HG03064 (cell line): ENCODE measurements at regions not wholly inside any gene's neighbourhood (a gene's known extent, or its start where the extent isn't known, plus 50 kb on each side); places are given as distances from the start of the nearest gene placed in this dataset.
"Not testable (repeated sequence)": the region's sequence is repeated elsewhere in the genome, so short reads cannot be mapped to it uniquely, and the experiment has no call there.

Experiments used
- ATAC-seq: cut with Tn5 transposase; IDR thresholded peaks from one replicate; pipeline ENCODE4 v1.9.1; 2021; ENCODE audit warnings: low read depth; ENCODE audit not compliant: unreplicated experiment

DNA sequence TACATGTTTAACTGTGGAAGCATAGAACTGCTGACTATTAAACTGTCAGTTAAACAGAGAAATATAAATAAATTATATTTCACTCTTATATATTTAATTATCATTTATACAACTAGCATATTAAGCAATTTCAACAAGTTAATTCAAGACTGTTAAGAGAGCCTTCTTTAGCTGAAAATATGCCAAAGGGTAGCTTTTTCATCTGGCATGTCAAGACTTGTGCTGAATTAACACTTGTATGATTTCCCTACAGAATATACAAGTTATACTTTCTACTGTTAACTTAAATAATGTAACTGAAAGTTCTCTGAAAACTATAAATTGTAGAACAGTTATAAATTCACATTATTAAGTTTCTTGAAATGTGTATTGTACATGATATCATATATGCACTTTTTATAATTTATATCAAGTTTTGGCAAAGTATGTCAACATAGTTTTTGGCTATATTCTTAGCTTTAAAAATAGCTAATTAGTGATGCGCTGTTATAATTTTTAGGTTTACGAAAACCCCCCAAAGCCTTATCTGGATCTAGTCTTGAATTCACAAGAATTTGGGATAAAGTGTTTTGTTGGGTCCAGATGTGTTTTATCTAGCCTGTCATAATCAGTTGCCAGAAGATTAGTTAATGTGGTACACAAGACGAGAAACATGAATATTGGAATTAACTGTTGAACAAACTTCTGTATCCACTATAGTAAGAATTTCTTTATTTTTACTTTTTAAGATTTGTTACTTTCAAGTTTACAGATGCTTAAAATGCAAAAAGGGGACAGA is 231.1 kb upstream of the FOXP2 start:
- no peak for ATAC-seq

DNA sequence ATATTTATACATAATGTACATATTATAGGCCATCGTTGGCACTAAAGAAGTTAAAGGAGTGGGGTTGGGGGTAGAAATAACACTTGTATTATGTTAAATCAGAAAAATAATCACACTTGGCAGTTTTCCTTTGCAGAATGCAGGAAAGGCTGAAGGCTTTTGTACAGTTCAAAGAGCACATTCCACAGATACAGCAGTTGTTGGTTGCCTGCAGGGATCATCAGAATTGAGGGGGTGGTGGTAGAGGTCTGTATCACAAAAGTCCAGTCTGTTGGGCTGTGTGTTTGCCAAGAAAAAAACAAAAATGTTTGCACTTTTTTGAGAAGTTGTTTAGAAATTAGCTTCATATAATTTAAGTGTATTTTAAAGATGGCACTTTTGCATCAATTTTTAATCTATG is 231.8 kb upstream of the FOXP2 start:
- ATAC-seq = no peak

DNA sequence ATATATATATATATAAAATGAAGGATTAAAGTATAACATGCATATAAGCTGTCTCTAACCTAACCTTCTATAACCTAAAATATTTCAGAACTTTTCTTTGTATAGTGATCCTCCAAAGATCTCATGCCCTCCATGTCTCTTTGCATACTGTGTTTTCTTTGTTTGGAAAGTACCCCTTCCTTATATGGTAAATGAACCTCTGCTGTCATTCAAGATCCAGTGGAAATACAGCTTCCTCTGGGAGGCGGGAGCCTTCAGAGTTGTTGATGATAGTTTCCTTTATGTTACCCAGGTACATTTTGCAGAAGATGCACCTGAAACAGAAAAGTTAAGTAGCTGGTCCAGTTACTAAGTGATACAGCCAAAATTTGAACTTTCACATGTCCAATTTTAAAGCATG is 233.3 kb upstream of the FOXP2 start:
- ATAC-seq = no peak

DNA sequence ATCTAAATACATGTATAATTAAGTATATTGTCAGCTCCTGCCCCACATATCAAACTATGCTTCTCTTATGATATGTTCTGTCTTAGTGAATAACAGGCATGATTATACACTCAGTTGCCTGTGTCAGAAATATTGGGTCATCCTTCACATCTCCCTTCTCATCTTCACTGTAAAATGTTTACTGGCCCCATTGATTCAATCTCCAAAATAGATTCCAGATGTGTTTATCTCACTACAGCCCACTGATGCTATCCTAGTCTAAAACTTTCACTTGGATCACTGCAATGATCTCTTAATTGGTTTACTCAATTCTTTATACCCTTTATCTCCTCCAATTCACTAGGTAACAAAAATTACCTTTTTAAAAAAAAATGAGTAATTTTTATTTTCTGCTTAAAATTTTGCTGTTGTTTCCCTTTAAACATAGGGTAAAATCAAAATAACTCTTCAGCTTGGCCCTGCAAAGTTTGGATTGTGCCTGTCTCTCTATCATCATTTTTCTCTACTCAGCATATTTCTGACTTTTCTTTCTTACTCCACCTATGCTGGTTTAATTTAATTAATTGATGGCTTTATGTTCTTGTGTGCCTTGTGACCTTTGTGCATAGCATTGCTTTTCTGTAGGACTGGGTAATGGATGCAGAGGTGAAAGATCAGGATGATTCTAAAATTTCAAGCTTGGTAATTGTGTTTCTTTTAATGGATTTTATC is 233.9 kb upstream of the FOXP2 start:
- ATAC-seq = no peak

GRCh38 chr7:114175125-114175524 is 239.5 kb upstream of the FOXP2 start:
- no peak for ATAC-seq

DNA sequence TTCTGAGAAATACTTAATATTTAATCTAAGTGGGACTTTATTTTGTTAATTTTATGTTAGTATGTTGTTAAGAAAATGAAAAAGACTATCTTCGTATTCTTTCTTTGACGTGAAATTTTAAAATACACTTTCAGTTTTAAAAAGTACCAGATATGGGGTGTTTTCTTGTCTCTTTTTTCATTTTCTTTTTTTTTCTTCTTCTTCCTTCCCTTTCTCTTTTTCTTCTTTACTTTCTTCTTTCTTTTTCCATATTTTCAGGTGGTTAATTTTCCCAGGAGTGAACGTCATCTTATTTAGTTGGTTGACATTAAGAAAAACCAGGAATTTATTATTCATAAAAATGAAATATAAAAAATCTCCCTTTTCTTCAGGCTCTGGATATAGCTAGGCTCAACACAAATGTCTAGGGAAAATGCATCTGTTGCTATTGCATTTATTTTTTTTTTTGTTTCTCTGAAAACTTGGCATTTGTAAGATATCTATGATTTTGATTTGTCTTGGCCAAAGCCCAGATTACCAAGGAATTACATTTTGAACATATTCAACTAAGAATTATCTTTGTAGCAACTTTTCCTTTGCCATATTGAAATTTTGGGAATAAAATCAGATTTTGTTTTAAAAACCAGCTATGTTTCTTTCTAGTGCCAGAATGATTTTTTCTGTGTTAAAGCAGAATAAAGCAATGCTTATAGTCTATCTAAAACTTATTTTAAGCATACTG is 241.3 kb upstream of the FOXP2 start:
- no peak for ATAC-seq

DNA sequence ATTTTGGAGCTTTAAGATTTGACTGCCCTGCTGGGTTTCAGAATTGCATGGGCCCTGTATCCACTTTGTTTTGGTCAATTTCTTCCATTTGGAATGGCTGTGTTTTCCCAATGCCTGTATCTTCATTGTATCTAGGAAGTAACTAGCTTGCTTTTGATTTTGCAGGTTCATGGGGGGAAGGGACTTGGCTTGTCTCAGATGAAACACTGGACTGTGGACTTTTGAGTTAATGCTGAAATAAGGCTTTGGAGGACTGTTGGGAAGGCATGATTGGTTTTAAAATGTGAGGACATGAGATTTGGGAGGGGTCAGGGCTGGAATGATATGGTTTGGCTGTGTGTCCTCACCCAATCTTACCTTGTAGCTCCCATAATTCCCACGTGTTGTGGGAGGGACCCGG is 245.2 kb upstream of the FOXP2 start:
- not testable (repeated sequence) for ATAC-seq

DNA sequence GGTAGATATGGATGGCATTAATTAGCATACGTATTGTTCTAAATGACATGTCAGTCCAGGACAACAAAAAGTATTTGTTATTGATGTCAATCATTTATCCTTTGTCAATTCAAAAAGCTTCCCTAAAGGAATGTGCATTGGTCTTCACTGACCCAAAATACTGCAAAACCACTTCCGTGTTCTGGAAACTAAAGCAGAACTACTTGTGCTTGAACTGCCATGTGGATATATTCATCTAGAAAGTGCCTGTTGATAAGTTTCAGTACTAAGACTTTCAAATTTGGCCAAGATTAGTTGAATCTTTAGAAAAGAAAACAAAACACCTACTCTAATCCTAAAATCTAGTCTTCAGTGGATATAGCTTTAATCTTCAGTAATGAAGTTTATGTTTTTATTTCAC is 242.1 kb upstream of the PPP1R3A start:
- ATAC-seq = no peak

- no peak for ATAC-seq
Measured at GRCh38 chr7:114158854-114159253, 240.0 kb upstream of the PPP1R3A start.

DNA sequence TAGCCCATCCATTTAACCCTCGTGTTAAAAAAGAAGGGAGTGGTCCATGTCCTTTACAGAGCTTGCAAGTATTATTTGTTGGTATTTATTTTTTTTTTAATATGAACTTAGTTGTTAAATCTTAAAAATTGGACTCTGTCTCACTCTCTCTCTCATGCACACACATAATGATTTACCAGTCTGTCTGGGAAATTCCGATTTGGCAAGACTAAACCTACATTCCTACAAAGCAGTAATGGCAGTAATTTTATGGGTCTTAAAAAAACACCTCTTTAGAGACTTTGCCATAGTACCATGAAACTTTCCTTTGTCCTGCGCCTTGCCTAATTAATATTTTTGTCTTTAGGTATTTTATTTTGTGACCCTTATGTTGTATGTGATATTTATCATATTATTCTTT is 239.5 kb upstream of the PPP1R3A start:
- ATAC-seq = no peak

GRCh38 chr7:114156178-114156577 is 237.4 kb upstream of the PPP1R3A start:
- no peak for ATAC-seq

- no peak for ATAC-seq
Measured at GRCh38 chr7:114155116-114156110, 236.6 kb upstream of the PPP1R3A start.

GRCh38 chr7:114153700-114154099 is 234.9 kb upstream of the PPP1R3A start:
- no peak for ATAC-seq

GRCh38 chr7:114152314-114152938 is 233.6 kb upstream of the PPP1R3A start:
- no peak for ATAC-seq

- ATAC-seq = no peak
Measured at GRCh38 chr7:114151777-114152176, 233.0 kb upstream of the PPP1R3A start.

DNA sequence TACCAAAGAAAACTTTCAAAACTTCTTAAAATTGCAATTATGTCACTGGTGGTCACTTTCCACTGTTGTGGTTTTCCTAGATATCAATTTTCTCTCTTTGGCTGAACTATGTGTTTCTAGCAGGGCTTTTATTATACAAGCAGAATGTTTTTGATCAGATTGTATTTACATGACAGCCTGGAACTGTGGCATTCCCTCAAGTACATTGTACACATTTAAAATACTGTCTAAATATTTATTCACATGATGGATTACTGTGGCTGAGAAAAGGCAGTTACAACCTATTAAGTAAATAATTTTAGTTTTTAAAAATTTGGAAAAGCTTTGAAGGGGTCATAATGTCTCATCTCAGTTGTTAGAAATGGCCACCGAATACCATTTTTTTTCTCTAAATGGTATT is 231.9 kb upstream of the PPP1R3A start:
- no peak for ATAC-seq

DNA sequence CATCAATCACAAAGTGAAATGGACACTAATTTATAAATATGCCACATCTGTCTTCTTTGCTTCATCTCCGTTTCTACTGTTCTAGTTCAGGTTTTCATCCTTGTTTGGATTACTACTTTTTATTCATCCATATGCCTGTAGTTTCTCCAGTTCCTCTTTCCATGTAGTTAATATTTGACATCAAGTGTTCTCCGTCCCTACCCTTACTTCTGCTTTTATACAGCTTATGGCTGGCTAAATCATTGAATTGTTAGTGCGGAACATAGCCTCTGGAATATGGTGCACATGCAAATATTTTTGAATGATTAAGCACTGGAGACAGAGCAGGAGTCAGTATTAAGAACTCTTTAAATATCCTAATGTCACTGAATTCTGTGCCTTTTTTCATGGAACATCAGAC is 230.0 kb upstream of the PPP1R3A start:
- no peak for ATAC-seq

- ATAC-seq = no peak
Measured at GRCh38 chr7:114141415-114141814, 222.6 kb upstream of the PPP1R3A start.

- ATAC-seq = no peak
Measured at GRCh38 chr7:114140561-114140960, 221.8 kb upstream of the PPP1R3A start.

- ATAC-seq = not testable (repeated sequence)
Measured at GRCh38 chr7:114139690-114140089, 220.9 kb upstream of the PPP1R3A start.
